ACHN (cell line): ENCODE measurements at regions not wholly inside any gene's neighbourhood (a gene's known extent, or its start where the extent isn't known, plus 50 kb on each side); places are given as distances from the start of the nearest gene placed in this dataset.
"Not testable (repeated sequence)": the region's sequence is repeated elsewhere in the genome, so short reads cannot be mapped to it uniquely, and the experiment has no call there.

Experiments used
- DNase-seq: peaks from one replicate; pipeline ENCODE4 v3.0.0-alpha.2; 2015
- in situ Hi-C: cut with HindIII; loops from 2 replicates; pipeline ENCODE4 v1.10.0; 2017; ENCODE audit warnings: low sequenced_read_pairs, low pct_ligation_motif_present, low pct_unique_long_range_greater_than_20kb

DNA sequence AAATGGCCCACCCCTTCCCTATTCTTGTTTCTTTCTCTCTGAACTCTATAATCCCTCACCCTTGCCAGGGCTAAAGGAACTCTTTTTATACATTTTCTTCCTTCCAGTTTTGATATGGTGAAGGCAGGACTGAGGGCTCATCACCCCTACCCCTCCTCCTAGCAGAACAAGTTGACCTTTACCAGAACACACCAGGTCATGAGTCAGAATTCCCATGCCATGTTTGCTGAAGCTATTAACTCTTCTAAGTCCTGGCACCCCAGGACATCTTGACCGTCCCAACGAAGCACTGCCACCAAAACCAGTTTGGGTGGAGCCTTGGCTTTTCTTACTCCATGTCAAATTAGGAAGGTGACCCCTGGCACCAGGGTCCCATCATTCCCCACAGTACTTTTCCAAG lies 57.5 kb upstream of the DYNLT3 start:
- DNase-seq = no peak
- in situ Hi-C loops = no loop called here

- in situ Hi-C loops = no loop called here
- peak; percentile 9 for DNase-seq
Measured at GRCh38 chrX:37905436-37906147, 58.2 kb upstream of the DYNLT3 start.

GRCh38 chrX:37906357-37906756 lies 59.0 kb upstream of the DYNLT3 start:
- in situ Hi-C loops = no loop called here
- no peak for DNase-seq

- no peak for DNase-seq
- in situ Hi-C loops = no loop called here
Measured at GRCh38 chrX:37910186-37910585, 62.8 kb upstream of the DYNLT3 start.

DNA sequence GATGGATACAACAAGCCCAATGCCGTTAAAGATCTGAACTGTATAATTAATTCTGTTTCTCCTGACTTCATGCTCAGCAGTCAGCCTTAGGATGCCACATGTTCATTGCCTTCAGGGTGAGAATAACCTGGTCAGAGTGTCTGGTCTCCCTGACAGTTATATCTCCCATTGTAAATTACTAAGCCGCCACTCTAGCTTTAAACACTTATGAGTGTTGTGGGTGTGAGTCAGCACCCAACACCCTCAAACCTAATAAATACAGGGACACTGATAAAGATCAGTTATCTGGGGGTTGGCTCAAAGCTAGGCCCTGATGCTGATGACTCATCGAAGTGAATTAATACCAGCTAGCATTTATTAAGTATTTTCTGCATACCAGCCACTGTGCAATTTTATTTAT lies 64.9 kb upstream of the DYNLT3 start:
- DNase-seq = no peak
- in situ Hi-C loops = no loop called here

DNA sequence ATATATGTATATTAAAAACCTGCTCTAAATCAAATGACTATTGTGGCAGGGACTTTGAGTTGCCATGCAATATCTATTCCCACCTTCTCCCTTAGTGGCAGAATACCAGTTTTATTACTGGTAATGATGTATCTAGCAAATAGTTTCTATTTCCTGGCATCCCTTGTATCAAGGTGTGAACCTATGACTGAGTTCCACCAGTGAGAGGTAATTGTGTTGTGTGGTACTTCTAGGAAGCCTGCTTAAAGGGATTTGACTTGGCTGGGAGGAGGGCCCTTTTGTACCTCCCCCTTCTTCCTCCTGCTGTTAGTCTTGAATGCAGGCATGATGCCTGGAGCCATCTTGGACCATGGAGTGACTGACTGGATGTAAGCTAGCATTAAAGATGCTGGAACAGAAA lies 65.4 kb upstream of the DYNLT3 start:
- in situ Hi-C loops = no loop called here
- DNase-seq = no peak

- in situ Hi-C loops = no loop called here
- DNase-seq = no peak
Measured at GRCh38 chrX:37918168-37918567, 70.8 kb upstream of the DYNLT3 start.

DNA sequence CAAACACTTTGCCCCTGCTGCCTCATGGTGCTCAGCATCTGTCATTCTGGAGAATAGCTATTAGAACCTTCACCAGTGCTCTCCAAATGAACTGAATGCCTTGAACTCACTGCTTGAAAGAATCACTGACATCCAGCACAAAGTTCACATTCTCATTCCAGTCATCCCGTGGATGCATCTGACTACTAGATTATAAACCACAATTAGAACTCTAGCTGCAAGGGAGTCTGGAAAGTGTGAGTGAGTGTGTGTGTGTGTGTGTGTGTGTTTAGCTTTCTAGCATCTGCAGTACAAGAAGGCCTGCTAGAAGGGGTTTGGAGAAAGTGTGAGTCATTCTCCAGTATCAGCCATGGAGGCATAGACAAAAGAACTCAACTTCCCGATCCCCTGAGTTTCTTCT lies 71.3 kb upstream of the DYNLT3 start:
- in situ Hi-C loops = no loop called here
- DNase-seq = no peak

DNA sequence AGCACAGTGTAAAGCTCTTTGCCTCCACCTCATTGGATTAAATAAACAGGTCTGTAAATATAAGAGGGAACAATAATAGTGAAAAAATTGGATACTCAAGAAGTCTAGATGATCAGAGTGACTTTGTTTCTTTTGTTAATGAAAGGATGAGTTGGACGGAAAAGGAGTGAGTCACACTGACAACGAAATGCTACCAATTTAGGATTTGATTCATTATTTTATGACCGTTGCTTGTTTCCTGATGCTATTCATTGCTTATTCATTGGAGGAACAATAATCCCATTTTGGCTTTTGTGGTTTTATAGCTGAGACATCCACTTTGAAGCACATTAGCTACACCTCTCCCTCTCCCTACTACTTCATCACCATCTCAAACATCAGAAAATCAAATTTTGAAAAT lies 74.4 kb upstream of the DYNLT3 start:
- DNase-seq = no peak
- in situ Hi-C loops = no loop called here

DNA sequence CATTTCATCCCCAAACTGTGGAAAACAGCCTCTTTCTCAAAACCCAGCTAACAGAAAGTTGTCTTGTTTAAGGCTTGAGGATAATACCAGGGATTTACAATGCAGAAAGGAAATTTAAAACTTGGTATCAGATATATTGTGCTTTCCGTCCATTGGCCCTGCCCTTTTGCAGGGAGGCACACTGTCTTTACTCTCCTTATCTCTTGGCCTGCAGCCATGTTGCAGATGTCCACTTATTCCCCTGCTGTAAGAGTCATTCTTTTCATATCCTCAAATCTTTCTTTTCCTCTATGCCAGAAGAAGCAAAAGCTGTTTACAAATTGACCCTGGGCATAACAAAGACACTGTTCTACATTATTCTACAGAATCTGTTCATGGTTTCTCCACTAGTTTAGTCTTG lies 75.6 kb upstream of the DYNLT3 start:
- DNase-seq = no peak
- in situ Hi-C loops = no loop called here

- DNase-seq, in situ Hi-C loops: not testable (repeated sequence)
Measured at GRCh38 chrX:37925761-37926160, 78.4 kb upstream of the DYNLT3 start.

GRCh38 chrX:37926700-37927099 lies 79.3 kb upstream of the DYNLT3 start:
- peak; percentile 34 for DNase-seq
- in situ Hi-C loops = no loop called here

GRCh38 chrX:37942170-37942569 lies 64.2 kb upstream of the SYTL5 start:
- in situ Hi-C loops = no loop called here
- DNase-seq = no peak

DNA sequence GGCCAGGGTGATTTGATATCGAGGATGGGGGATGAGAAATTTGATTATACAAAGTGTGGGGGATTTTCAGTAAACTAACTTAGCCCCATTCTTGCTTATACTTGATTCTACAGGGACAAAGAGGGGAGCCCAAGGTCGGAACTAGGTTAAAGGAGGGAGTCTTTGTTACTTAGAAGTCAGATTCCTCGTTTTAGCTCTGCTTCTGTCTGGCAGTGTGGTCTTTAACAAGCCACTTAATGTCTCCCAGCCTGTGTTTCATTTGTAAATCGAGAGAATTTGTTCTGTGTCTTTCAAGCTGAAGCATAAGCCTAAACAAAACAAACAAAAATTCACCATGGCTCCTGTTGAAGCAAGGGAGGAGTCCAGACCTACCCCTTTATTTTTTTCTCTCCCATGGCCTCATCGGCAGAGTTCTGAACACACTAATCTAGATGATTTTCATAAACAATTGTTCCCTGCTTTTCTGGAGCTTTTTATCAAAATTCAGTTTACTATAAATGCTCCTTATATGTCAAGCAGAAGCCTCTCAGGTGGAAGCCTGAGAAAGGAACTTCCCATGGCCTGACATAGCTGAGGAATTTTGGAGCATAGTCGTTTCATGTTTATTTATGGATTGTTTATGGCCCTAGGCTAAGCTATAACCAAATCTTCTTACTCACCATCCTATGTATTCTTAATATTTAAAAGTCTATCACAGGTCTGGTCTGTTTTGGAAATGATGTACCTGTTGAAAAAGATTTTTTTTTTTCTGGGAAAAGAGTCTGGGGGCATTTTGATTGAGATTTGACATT lies 62.6 kb upstream of the SYTL5 start:
- in situ Hi-C loops = no loop called here

DNA sequence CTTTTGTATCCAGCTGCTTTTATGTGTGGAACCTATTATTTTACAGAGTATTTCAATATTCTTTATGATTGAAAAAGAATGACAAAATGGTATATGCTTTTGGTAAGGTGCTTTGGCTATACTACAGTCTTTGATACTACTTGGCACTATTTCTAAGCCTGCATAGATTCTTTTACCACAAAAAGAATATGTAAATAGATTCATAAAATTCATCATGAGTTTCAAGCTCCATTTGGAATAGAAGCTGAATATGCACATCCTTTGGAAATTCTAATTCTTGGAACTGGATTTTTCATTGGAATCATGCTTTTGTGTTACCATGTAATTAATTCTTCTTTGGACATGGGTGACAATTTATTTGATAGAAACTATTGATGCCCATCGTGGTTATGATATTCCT lies 60.2 kb upstream of the SYTL5 start:
- no peak for DNase-seq
- in situ Hi-C loops = no loop called here

More for the DNA sequence above, 62.6 kb upstream of the SYTL5 start:
- DNase-seq = no peak

GRCh38 chrX:37955273-37955672 lies 51.1 kb upstream of the SYTL5 start:
- in situ Hi-C loops = no loop called here
- DNase-seq = no peak

- in situ Hi-C loops = no loop called here
- no peak for DNase-seq
Measured at GRCh38 chrX:37956223-37956622, 50.1 kb upstream of the SYTL5 start.
